Muscle of leg (tissue), 3 donors: ENCODE measurements at regions not wholly inside any gene's neighbourhood (a gene's known extent, or its start where the extent isn't known, plus 50 kb on each side); places are given as distances from the start of the nearest gene placed in this dataset.
A peak's percentile ranks its signal among the peaks of the same experiment; 100 is the strongest.

Experiments
- DNase-seq: peaks from one replicate; pipeline ENCODE4 v3.0.0; 2013
- H3K27ac ChIP-seq: one replicate; pipeline ENCODE4 v1.5.1; 2013; ENCODE audit warnings: mild to moderate bottlenecking, low read length, control low read depth
- H3K27me3 ChIP-seq: one replicate; pipeline ENCODE4 v1.6.1; 2013; ENCODE audit warnings: low read length; ENCODE audit not compliant: control insufficient read depth, insufficient read depth
- H3K36me3 ChIP-seq: one replicate; pipeline ENCODE4 v1.6.1; 2013; ENCODE audit warnings: low read length; ENCODE audit not compliant: control insufficient read depth, insufficient read depth
- H3K4me1 ChIP-seq: one replicate; pipeline ENCODE4 v1.6.1; 2013; ENCODE audit warnings: low read length; ENCODE audit not compliant: control insufficient read depth, insufficient read depth
- H3K4me3 ChIP-seq: one replicate; pipeline ENCODE4 v1.5.1; 2013; ENCODE audit warnings: low read length, control low read depth
- H3K9me3 ChIP-seq: replicated peaks from 2 replicates; pipeline ENCODE4 v1.6.1; 2013; ENCODE audit warnings: low read depth, low read length; ENCODE audit not compliant: control insufficient read depth
- WGBS: methylation state at CpG from one replicate; pipeline ENCODE4 v1.1.5; 2013; ENCODE audit warnings: missing lambda C conversion rate; ENCODE audit not compliant: insufficient coverage; 5-methylcytosine and 5-hydroxymethylcytosine counted together

DNA sequence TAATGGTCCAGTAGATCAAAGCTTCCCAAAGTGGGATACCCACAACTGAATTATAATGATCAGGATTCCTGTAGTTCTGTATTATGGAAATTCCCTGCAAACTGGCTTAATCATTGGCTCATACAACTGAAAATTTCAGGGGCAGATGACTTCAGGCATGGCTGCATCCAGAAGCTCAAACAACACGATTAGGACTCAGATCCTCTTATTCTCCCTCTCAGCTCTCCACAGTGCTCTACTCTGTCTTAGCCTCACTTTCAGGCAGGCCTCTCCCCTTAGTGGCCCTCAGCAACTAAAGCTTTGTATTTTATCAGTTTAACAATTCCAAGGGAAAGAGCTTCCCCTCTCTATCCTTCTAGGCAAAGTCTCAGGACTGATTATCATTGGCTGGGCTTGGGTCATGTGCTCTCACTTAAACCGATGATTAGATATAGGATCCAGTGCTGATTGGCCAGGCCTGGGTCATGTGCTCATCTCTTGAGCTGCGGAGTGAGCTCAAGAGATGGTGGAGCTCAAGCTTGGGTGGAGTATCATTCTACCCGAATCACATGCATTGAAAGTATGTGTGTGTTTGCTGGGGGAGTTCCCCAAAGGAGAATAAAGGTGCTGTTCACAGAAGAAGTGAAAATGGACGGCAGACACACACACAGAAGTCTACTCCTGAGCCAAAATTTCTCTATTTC, 57.9 kb upstream of the RUNX3 start:
- Histone ChIP-seq H3K36me3 (no peaks in the 10 kb centered on the region), H3K4me3 (no peak overlapping the region), H3K27me3 (peaks cover 16% of the 10 kb centered on the region), H3K27ac (no peak overlapping the region), H3K4me1 (peaks cover 27% of the 10 kb centered on the region), H3K9me3 (no peaks in the 10 kb centered on the region)
- 84% methylated on average over 3 of the region's 5 CpGs for WGBS
- no peak for DNase-seq

DNA sequence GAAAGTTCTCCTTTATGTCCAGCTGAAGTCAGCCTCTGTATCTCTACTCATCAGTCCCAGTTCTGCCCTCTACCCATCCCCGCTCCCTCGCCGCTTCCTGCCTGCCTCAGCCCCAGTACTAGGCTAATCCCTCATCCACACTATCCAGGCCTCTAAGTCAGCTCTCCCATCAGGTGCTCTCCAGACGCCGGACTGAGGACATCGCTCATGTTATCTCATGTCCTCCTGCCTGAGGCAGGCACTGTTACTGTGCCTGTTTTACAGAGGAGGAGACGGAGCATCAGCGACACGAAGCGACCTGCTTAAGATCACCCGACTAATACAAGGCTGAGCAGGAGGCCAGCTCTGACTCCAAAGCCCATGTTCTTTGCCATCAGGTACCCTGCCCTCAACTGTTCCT, 57.3 kb upstream of the RUNX3 start:
- Histone ChIP-seq H3K27me3 (peaks cover 16% of the 10 kb centered on the region), H3K4me1 (peaks cover 27% of the 10 kb centered on the region), H3K9me3 (no peaks in the 10 kb centered on the region), H3K36me3 (no peaks in the 10 kb centered on the region), H3K27ac (no peak overlapping the region), H3K4me3 (no peak overlapping the region)
- WGBS: 92% methylated on average over 9 of the region's 11 CpGs
- DNase-seq: no peak

DNA sequence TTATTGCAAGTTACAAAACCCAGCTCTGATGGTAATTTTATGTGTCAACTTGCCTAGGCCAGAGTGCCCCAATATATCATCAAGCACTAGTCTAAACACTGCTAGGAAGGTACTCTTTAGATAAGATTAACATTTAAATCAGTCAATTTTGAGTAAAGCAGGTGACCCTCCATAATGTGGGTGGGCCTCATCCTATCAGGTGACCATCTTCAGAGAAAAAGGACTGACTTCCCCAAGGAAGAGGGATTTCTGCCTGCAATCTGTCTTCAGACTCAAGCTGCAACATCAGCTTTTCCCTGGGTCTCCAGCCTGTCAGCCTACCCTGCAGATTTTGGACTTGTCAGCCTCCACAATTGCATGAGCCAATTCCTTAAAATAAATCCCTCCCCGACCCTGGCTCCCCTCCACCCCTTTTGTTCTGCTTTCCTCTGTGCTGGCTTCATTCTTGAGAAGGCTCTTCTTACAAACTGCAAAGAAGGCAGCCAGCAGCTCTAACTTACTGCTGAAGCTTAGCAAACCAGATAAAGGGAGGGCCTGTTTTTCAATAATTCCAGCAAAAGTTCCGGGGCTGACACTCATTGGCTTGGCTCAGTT, 56.4 kb upstream of the RUNX3 start:
- DNase-seq: peak; percentile 96
- H3K27me3 ChIP-seq: peaks cover 13% of the 10 kb centered on the region
- H3K4me1 ChIP-seq: peaks cover 27% of the 10 kb centered on the region
- no peaks in the 10 kb centered on the region for H3K9me3 ChIP-seq
- H3K4me3 ChIP-seq: no peak overlapping the region
- WGBS: 17% methylated on average over 2 of the region's 2 CpGs
- H3K27ac ChIP-seq: peak overlapping the region; percentile 36
- no peaks in the 10 kb centered on the region for H3K36me3 ChIP-seq

DNA sequence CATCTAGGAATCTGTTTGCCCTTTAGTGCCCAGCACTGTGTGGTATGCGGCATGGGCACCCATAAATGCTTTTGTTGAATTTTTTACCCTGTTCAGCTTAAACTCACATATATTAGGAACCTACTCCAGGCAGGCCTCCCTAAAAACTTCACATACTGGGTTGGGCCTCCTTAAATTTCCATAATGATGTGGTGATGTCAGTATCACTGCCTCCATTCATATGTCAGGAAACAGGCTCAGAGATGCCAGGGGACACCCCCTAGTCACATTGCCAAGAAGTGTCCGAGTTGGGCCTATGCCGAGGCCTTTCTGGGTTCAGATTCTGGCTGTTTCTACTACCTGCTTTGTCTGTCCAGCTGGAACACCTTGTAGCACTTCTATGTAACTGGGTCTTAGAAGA, 55.7 kb upstream of the RUNX3 start:
- peak; percentile 29 for DNase-seq
- Histone ChIP-seq H3K27ac (no peak overlapping the region), H3K9me3 (no peaks in the 10 kb centered on the region), H3K36me3 (no peaks in the 10 kb centered on the region), H3K4me1 (peaks cover 25% of the 10 kb centered on the region), H3K27me3 (peaks cover 10% of the 10 kb centered on the region), H3K4me3 (no peak overlapping the region)
- 47% methylated on average over 3 of the region's 3 CpGs for WGBS

DNA sequence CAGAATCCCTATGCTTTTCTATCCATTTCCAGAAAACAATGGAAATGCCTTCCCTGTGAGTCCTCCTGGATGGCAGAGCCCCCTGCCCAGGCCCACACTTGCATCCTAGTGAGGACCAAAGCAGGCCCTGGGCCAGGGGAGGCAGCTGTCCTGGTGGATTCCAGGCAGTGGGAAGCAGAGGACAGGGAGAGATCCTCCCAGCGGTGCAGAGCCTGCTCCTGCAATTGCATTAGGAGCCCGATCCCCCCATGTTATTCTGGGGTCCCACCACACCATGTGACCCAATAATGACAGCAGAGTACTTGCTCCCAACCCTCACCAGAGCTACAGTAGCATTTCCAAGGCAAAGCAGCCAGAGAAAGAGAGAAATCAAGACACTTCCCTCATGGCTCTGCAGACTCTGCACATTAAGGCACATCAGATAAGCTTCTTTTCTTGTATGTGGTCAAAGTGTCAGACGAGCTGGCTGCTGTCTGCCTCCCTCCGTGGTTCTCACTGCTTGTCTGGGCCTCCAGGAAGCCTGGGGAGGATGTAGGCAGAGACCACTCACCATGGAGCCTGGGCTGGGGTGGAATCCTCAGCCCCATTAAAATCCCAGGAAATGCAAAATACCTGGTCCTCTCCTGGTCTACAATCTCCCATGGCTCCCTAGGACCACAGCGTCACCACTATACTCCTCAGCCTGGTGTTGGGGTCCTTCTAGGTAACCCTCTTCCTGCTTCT, 54.9 kb upstream of the RUNX3 start:
- Histone ChIP-seq H3K4me3 (no peak overlapping the region), H3K9me3 (no peaks in the 10 kb centered on the region), H3K27ac (no peak overlapping the region), H3K4me1 (peaks cover 25% of the 10 kb centered on the region), H3K36me3 (no peaks in the 10 kb centered on the region), H3K27me3 (peaks cover 3% of the 10 kb centered on the region)
- no peak for DNase-seq
- 79% methylated on average over 3 of the region's 5 CpGs for WGBS

DNA sequence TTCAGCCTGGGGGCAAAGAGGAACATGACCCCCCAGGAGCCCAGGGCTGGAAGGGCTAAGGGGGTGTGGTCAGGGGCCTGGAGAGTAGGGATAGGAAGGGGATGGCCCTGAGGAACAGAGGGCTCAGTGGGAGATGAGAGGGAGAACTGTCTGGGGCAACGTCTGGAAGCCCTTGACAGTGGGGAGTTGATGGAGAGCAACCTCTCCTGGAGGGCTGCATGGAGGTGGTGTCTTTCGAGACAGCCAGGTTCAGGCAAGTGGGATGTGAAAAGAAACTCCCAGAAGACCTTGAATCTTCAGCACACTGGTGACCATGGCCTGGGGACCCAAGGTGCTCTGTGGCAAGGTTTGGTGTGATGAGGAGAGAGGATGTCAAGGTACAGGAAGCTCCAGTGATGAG, 54.2 kb upstream of the RUNX3 start:
- Histone ChIP-seq H3K27ac (no peak overlapping the region), H3K4me3 (no peak overlapping the region), H3K27me3 (peaks cover 2% of the 10 kb centered on the region), H3K9me3 (no peaks in the 10 kb centered on the region), H3K4me1 (peaks cover 25% of the 10 kb centered on the region), H3K36me3 (no peaks in the 10 kb centered on the region)
- no peak for DNase-seq
- 44% methylated on average over 2 of the region's 2 CpGs for WGBS

DNA sequence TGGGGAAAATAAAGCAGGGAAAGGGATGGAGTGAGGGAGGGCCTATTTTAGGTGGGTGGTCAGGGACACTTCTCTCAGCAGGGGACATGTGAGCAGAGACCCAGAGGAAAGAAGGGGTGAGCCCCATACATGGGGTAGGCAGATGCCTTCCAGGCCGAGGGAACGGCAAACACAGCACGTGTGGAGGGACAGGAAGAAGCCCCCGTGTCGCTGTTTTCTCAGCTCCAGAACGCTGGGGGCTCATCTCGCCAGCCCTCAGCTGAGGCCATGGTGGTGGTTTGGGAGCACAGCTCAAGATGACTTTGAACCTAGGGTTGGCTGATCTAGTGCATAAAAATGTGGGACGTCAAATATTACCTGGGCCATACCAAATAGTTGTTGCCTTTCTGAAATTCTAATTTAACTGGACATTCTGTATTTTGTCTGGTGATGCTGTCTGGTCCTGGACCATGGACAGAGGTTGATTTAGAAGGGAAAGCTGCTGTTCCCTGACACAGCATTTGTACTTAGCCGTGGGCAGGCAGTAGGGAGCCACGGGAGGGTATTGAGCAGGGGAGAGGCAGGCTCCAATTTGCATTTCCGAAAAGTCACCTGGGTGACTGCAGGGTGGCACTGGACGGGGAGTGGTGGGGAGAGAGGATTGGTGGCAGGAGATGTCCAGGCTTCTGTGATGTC, 53.1 kb upstream of the RUNX3 start:
- 71% methylated on average over 12 of the region's 12 CpGs for WGBS
- no peak overlapping the region for H3K27ac ChIP-seq
- H3K4me3 ChIP-seq: no peak overlapping the region
- no peaks in the 10 kb centered on the region for H3K9me3 ChIP-seq
- H3K27me3 ChIP-seq: peaks cover 2% of the 10 kb centered on the region
- H3K36me3 ChIP-seq: no peaks in the 10 kb centered on the region
- peaks cover 25% of the 10 kb centered on the region for H3K4me1 ChIP-seq
- DNase-seq: no peak

DNA sequence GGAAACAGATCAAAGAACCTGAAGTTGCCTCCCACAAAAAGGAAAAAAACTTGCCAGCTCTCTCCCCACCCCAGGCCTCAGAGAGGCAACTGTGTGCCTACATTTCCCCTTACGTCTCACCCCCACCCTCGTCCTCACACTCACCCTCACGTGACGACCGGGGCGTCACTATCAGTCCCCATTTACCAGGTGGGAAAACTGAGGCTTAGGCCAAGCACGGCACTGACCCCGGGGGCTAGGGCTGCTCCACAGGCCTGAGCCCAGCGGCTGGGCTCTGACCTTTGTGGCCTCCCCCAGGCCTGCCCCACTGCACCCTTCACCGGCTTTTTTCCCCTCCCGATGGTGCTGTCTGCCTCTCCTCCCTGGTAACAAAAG, 51.5 kb upstream of the RUNX3 start:
- Histone ChIP-seq H3K27ac (no peak overlapping the region), H3K4me1 (peaks cover 18% of the 10 kb centered on the region), H3K4me3 (no peak overlapping the region), H3K9me3 (peaks cover 3% of the 10 kb centered on the region), H3K27me3 (peaks cover 4% of the 10 kb centered on the region), H3K36me3 (no peaks in the 10 kb centered on the region)
- no peak for DNase-seq
- WGBS: 82% methylated on average over 11 of the region's 11 CpGs

DNA sequence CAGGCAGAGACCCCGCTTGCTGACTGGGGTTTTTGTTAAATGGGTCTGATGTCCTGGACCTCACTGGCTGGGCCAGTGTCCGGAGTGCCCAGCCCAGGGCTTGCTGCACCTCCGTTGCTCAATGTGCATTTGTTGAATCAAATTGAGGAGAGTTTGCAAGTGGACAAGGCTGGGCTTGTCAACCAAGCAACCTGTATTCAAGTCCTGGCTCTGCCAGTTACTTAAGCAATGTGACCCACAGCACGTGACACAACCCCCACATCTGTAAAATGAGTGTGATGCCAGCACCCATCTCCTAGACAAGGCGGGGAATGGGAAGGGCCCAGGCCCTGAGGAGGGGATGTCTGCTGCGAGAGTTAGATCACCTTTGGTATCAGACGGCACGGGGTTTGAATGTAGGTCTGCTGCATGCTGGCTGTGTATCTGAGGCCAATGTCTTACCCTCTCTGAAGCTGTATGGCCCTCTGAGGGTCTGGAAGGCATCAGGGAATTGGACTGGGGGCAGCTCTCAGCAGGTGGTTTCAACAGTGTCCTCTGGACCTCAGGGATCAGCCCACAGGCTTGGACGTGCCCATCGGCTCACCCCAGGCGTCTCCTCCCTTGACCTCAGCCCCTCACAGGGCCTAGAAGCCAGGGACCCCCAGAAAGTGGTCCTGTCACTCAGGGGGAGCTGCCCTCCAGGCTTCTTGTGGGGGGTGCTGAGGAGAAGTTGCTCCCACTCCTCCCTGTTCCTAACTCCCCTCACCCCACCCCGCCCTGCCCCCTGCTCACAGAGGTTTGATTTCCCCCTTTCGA, 51.0 kb upstream of the RUNX3 start:
- Histone ChIP-seq H3K27me3 (peaks cover 4% of the 10 kb centered on the region), H3K27ac (no peak overlapping the region), H3K4me3 (no peak overlapping the region), H3K9me3 (peaks cover 8% of the 10 kb centered on the region), H3K4me1 (peaks cover 12% of the 10 kb centered on the region), H3K36me3 (no peaks in the 10 kb centered on the region)
- WGBS: 75% methylated on average over 10 of the region's 13 CpGs
- DNase-seq: no peak
